Activated naive CD4-positive, alpha-beta T cell treated with anti-CD3 and anti-CD28 coated beads, Interleukin-2, amount 50 U/mL, for 24 hours (primary cell): ENCODE measurements at regions not wholly inside any gene's neighbourhood (a gene's known extent, or its start where the extent isn't known, plus 50 kb on each side); places are given as distances from the start of the nearest gene placed in this dataset.

Experiments
- H3K27ac Mint-ChIP-seq: one replicate; pipeline ENCODE4 v1.8.0; 2021; ENCODE audit warnings: mild to moderate bottlenecking, mixed read lengths
- H3K27me3 Mint-ChIP-seq: one replicate; pipeline ENCODE4 v1.8.0; 2021; ENCODE audit warnings: mixed read lengths
- H3K36me3 Mint-ChIP-seq: one replicate; pipeline ENCODE4 v1.8.0; 2021; ENCODE audit warnings: mixed read lengths
- H3K4me1 Mint-ChIP-seq: one replicate; pipeline ENCODE4 v1.8.0; 2021; ENCODE audit warnings: mixed read lengths
- H3K4me3 Mint-ChIP-seq: one replicate; pipeline ENCODE4 v1.8.0; 2021; ENCODE audit warnings: mild to moderate bottlenecking, mixed read lengths
- H3K9me3 Mint-ChIP-seq: one replicate; pipeline ENCODE4 v1.8.0; 2021; ENCODE audit warnings: mixed read lengths

GRCh38 chr3:110743984-110744383 is 327.6 kb upstream of the NECTIN3 start:
- H3K27me3 Mint-ChIP-seq, result peaks cover 7% of the 10 kb centered on the region
- no peaks in the 10 kb centered on the region for H3K36me3 Mint-ChIP-seq
- no peaks in the 10 kb centered on the region for H3K9me3 Mint-ChIP-seq
- no peak overlapping the region for H3K4me3 Mint-ChIP-seq
- no peak overlapping the region for H3K27ac Mint-ChIP-seq
- no peaks in the 10 kb centered on the region for H3K4me1 Mint-ChIP-seq

- Mint-ChIP-seq H3K36me3 (no peaks in the 10 kb centered on the region), H3K4me3 (no peak overlapping the region), H3K27ac (no peak overlapping the region), H3K27me3 (peaks cover 7% of the 10 kb centered on the region), H3K9me3 (no peaks in the 10 kb centered on the region), H3K4me1 (no peaks in the 10 kb centered on the region)
Observed at GRCh38 chr3:110744723-110745122, 326.9 kb upstream of the NECTIN3 start.

- H3K27ac Mint-ChIP-seq, result no peak overlapping the region
- H3K4me3 Mint-ChIP-seq, result no peak overlapping the region
- no peaks in the 10 kb centered on the region for H3K4me1 Mint-ChIP-seq
- no peaks in the 10 kb centered on the region for H3K9me3 Mint-ChIP-seq
- H3K27me3 Mint-ChIP-seq, result peaks cover 4% of the 10 kb centered on the region
- no peaks in the 10 kb centered on the region for H3K36me3 Mint-ChIP-seq
Observed at GRCh38 chr3:110749006-110749405, 322.6 kb upstream of the NECTIN3 start.

GRCh38 chr3:110750201-110750600 is 321.4 kb upstream of the NECTIN3 start:
- Mint-ChIP-seq H3K27ac (no peak overlapping the region), H3K36me3 (no peaks in the 10 kb centered on the region), H3K9me3 (no peaks in the 10 kb centered on the region), H3K27me3 (peaks cover 2% of the 10 kb centered on the region), H3K4me1 (no peaks in the 10 kb centered on the region), H3K4me3 (no peak overlapping the region)

GRCh38 chr3:110752307-110752706 is 319.3 kb upstream of the NECTIN3 start:
- H3K4me3 Mint-ChIP-seq, result no peak overlapping the region
- no peak overlapping the region for H3K27ac Mint-ChIP-seq
- no peaks in the 10 kb centered on the region for H3K4me1 Mint-ChIP-seq
- H3K9me3 Mint-ChIP-seq, result no peaks in the 10 kb centered on the region
- no peaks in the 10 kb centered on the region for H3K36me3 Mint-ChIP-seq
- no peaks in the 10 kb centered on the region for H3K27me3 Mint-ChIP-seq

- Mint-ChIP-seq H3K27me3 (no peaks in the 10 kb centered on the region), H3K36me3 (no peaks in the 10 kb centered on the region), H3K27ac (no peak overlapping the region), H3K4me1 (no peaks in the 10 kb centered on the region), H3K4me3 (no peak overlapping the region), H3K9me3 (no peaks in the 10 kb centered on the region)
Observed at GRCh38 chr3:110753516-110753915, 318.1 kb upstream of the NECTIN3 start.

GRCh38 chr3:110754212-110754916 is 317.3 kb upstream of the NECTIN3 start:
- Mint-ChIP-seq H3K9me3 (no peaks in the 10 kb centered on the region), H3K4me3 (no peak overlapping the region), H3K4me1 (no peaks in the 10 kb centered on the region), H3K36me3 (no peaks in the 10 kb centered on the region), H3K27ac (no peak overlapping the region), H3K27me3 (no peaks in the 10 kb centered on the region)

GRCh38 chr3:110755345-110755744 is 316.3 kb upstream of the NECTIN3 start:
- H3K4me1 Mint-ChIP-seq, result no peaks in the 10 kb centered on the region
- H3K27ac Mint-ChIP-seq, result no peak overlapping the region
- H3K27me3 Mint-ChIP-seq, result no peaks in the 10 kb centered on the region
- no peak overlapping the region for H3K4me3 Mint-ChIP-seq
- no peaks in the 10 kb centered on the region for H3K9me3 Mint-ChIP-seq
- no peaks in the 10 kb centered on the region for H3K36me3 Mint-ChIP-seq

- Mint-ChIP-seq H3K27me3 (peaks cover 1% of the 10 kb centered on the region), H3K4me3 (no peak overlapping the region), H3K9me3 (no peaks in the 10 kb centered on the region), H3K27ac (no peak overlapping the region), H3K4me1 (no peaks in the 10 kb centered on the region), H3K36me3 (no peaks in the 10 kb centered on the region)
Observed at GRCh38 chr3:110756705-110757104, 314.9 kb upstream of the NECTIN3 start.

GRCh38 chr3:110758208-110758607 is 313.4 kb upstream of the NECTIN3 start:
- no peaks in the 10 kb centered on the region for H3K9me3 Mint-ChIP-seq
- no peak overlapping the region for H3K27ac Mint-ChIP-seq
- H3K36me3 Mint-ChIP-seq, result no peaks in the 10 kb centered on the region
- peaks cover 1% of the 10 kb centered on the region for H3K27me3 Mint-ChIP-seq
- H3K4me3 Mint-ChIP-seq, result no peak overlapping the region
- H3K4me1 Mint-ChIP-seq, result no peaks in the 10 kb centered on the region

- Mint-ChIP-seq H3K27me3 (no peaks in the 10 kb centered on the region), H3K27ac (no peak overlapping the region), H3K36me3 (no peaks in the 10 kb centered on the region), H3K4me1 (no peaks in the 10 kb centered on the region), H3K9me3 (peaks cover 6% of the 10 kb centered on the region), H3K4me3 (no peak overlapping the region)
Observed at GRCh38 chr3:110767156-110767555, 304.5 kb upstream of the NECTIN3 start.

- Mint-ChIP-seq H3K36me3 (no peaks in the 10 kb centered on the region), H3K27me3 (no peaks in the 10 kb centered on the region), H3K9me3 (peaks cover 6% of the 10 kb centered on the region), H3K4me3 (no peak overlapping the region), H3K4me1 (no peaks in the 10 kb centered on the region), H3K27ac (no peak overlapping the region)
Observed at GRCh38 chr3:110767838-110768237, 303.8 kb upstream of the NECTIN3 start.

GRCh38 chr3:110773413-110773954 is 298.1 kb upstream of the NECTIN3 start:
- H3K27ac Mint-ChIP-seq, result no peak overlapping the region
- H3K4me1 Mint-ChIP-seq, result no peaks in the 10 kb centered on the region
- no peaks in the 10 kb centered on the region for H3K36me3 Mint-ChIP-seq
- no peaks in the 10 kb centered on the region for H3K9me3 Mint-ChIP-seq
- H3K4me3 Mint-ChIP-seq, result no peak overlapping the region
- H3K27me3 Mint-ChIP-seq, result no peaks in the 10 kb centered on the region

- H3K4me3 Mint-ChIP-seq, result no peak overlapping the region
- H3K9me3 Mint-ChIP-seq, result no peaks in the 10 kb centered on the region
- H3K36me3 Mint-ChIP-seq, result no peaks in the 10 kb centered on the region
- H3K27ac Mint-ChIP-seq, result no peak overlapping the region
- no peaks in the 10 kb centered on the region for H3K27me3 Mint-ChIP-seq
- no peaks in the 10 kb centered on the region for H3K4me1 Mint-ChIP-seq
Observed at GRCh38 chr3:110774496-110775265, 296.9 kb upstream of the NECTIN3 start.

GRCh38 chr3:110779581-110779980 is 292.0 kb upstream of the NECTIN3 start:
- H3K4me1 Mint-ChIP-seq, result no peaks in the 10 kb centered on the region
- no peaks in the 10 kb centered on the region for H3K36me3 Mint-ChIP-seq
- no peak overlapping the region for H3K4me3 Mint-ChIP-seq
- H3K27ac Mint-ChIP-seq, result no peak overlapping the region
- no peaks in the 10 kb centered on the region for H3K9me3 Mint-ChIP-seq
- no peaks in the 10 kb centered on the region for H3K27me3 Mint-ChIP-seq

- H3K27me3 Mint-ChIP-seq, result no peaks in the 10 kb centered on the region
- H3K4me3 Mint-ChIP-seq, result no peak overlapping the region
- no peaks in the 10 kb centered on the region for H3K36me3 Mint-ChIP-seq
- peaks cover 7% of the 10 kb centered on the region for H3K9me3 Mint-ChIP-seq
- no peaks in the 10 kb centered on the region for H3K4me1 Mint-ChIP-seq
- H3K27ac Mint-ChIP-seq, result no peak overlapping the region
Observed at GRCh38 chr3:110783541-110783940, 288.1 kb upstream of the NECTIN3 start.
